ENCODE measurements at regions not wholly inside any gene's neighbourhood (a gene's known extent, or its start where the extent isn't known, plus 50 kb on each side); places are given as distances from the start of the nearest gene placed in this dataset.

- no peak for TF ChIP-seq CTCF (IDR thresholded peaks at IDR 0.05)
- no peak for TF ChIP-seq POLR2A (IDR thresholded peaks at IDR 0.05)
Observed at GRCh38 chr12:76623931-76624330, 64.4 kb upstream of the OSBPL8 start.
